ENCODE measurements at regions not wholly inside any gene's neighbourhood (a gene's known extent, or its start where the extent isn't known, plus 50 kb on each side); places are given as distances from the start of the nearest gene placed in this dataset.

DNA sequence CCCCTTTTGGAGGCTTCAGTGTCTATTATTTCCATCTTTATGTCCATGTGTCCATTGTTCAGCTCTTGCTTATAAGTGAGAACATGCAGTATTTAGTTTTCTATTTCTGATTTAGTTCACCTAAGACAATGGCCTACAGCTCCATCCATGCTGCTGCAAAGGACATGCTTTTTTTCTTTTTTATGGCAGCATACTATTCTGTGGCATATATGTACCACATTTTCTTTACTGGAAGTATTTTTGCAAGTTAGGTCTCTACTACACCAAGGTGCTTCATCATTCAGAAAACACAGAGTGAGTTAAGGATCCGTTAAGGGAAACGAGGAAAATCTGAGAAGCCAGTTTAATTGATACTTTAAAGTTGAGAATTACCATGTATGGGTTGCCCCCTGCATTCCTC lies 297.2 kb downstream of the CDCA7 start:
- no peaks in the 10 kb centered on the region for H3K36me3 ChIP-seq (ENCODE audit: control insufficient read depth, insufficient read depth, low read length)
- TF ChIP-seq, protein P1, sequence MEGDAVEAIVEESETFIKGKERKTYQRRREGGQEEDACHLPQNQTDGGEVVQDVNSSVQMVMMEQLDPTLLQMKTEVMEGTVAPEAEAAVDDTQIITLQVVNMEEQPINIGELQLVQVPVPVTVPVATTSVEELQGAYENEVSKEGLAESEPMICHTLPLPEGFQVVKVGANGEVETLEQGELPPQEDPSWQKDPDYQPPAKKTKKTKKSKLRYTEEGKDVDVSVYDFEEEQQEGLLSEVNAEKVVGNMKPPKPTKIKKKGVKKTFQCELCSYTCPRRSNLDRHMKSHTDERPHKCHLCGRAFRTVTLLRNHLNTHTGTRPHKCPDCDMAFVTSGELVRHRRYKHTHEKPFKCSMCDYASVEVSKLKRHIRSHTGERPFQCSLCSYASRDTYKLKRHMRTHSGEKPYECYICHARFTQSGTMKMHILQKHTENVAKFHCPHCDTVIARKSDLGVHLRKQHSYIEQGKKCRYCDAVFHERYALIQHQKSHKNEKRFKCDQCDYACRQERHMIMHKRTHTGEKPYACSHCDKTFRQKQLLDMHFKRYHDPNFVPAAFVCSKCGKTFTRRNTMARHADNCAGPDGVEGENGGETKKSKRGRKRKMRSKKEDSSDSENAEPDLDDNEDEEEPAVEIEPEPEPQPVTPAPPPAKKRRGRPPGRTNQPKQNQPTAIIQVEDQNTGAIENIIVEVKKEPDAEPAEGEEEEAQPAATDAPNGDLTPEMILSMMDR (IDR thresholded peaks at IDR 0.05; ENCODE audit: insufficient read depth, low read length, poor library complexity, severe bottlenecking): no peak
- no peaks in the 10 kb centered on the region; the same call in none of the 2 replicates for H3K27me3 ChIP-seq (replicated peaks; ENCODE audit: control insufficient read depth, insufficient read depth, low read length)
- no peak for DNase-seq (ENCODE audit: extremely low read depth, insufficient read length)
- no peak overlapping the region for H3K4me3 ChIP-seq (replicated peaks; ENCODE audit: low read depth, low read length)

DNA sequence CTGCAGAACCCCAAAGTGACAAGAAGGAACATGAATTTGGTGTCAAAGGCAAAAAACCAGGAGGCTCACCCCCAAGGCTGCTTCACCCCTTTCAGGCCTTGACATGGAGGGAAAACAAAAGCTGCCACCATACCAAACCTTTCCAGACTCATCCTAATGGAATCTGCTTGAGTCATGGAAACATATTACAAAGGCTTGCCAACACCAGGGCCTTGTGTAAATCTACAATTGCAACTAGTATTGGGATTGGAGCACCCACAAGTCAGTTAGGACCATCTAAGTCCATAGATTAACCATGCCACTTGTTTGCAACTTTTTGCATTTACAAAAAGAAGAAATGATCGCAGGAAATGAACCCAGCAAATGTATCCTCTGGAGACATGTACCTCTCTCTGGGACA lies 297.6 kb downstream of the CDCA7 start:
- no peak for DNase-seq (ENCODE audit: extremely low read depth, insufficient read length)
- TF ChIP-seq, protein P1 (IDR thresholded peaks at IDR 0.05; ENCODE audit: insufficient read depth, low read length, poor library complexity, severe bottlenecking): no peak
- Histone ChIP-seq H3K27me3 (replicated peaks; ENCODE audit: control insufficient read depth, insufficient read depth, low read length) (no peaks in the 10 kb centered on the region; the same call in none of the 2 replicates), H3K36me3 (ENCODE audit: control insufficient read depth, insufficient read depth, low read length) (no peaks in the 10 kb centered on the region), H3K4me3 (replicated peaks; ENCODE audit: low read depth, low read length) (no peak overlapping the region)

DNA sequence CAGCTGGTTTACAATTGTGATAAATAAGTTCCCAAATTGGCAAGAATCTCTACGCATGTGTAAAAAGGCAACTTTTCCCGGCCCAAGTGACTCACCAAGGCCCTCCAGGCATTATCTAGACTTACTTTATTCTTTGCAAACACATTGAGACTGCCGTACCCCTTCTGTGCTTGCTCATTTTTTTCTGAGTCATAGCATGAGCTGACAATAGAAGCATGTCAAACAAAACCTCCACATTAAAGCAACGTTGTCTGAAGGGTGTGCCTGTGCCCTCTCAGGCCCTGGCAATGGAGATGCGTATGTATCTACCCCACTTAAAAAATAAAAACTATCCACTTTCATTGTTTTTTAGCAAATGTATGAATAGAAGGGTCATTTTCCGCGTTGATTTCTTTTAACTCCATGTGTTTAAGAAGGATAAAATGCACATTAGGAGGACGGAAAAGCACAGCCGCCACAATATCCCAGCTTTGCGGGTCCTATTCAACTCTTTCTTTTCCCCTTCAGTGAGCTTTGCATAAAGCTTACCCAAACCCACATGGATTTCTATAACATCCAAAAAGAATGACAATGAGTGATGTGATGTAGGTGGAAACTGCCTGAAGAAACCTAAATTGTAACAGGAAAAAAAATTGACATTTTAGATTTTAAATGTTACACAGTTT lies 298.2 kb downstream of the CDCA7 start:
- Histone ChIP-seq H3K36me3 (ENCODE audit: control insufficient read depth, insufficient read depth, low read length) (no peaks in the 10 kb centered on the region), H3K27me3 (replicated peaks; ENCODE audit: control insufficient read depth, insufficient read depth, low read length) (no peaks in the 10 kb centered on the region; the same call in 1 of the 2 replicates), H3K4me3 (replicated peaks; ENCODE audit: low read depth, low read length) (no peak overlapping the region)
- no peak for DNase-seq (ENCODE audit: extremely low read depth, insufficient read length)
- TF ChIP-seq, protein P1 (IDR thresholded peaks at IDR 0.05; ENCODE audit: insufficient read depth, low read length, poor library complexity, severe bottlenecking): no peak

DNA sequence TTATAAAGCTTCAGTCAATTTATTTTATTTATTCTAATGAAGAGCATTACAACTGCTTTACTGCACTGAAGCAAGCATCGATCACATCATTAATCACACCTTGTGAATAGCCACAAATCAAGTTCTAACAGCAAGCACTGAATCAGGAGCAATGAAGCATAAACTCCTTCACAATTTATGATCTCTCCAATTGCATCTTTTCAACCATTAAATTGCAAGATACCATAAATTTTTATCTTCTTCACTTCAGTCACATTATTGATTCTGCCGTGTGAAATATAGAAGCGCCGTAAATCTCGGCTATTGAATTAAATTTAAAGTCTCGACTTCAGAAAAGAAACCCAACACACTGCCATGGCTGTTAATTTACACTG lies 298.7 kb downstream of the CDCA7 start:
- Histone ChIP-seq H3K36me3 (ENCODE audit: control insufficient read depth, insufficient read depth, low read length) (no peaks in the 10 kb centered on the region), H3K4me3 (replicated peaks; ENCODE audit: low read depth, low read length) (no peak overlapping the region), H3K27me3 (replicated peaks; ENCODE audit: control insufficient read depth, insufficient read depth, low read length) (no peaks in the 10 kb centered on the region; the same call in 1 of the 2 replicates)
- TF ChIP-seq, protein P1 (IDR thresholded peaks at IDR 0.05; ENCODE audit: insufficient read depth, low read length, poor library complexity, severe bottlenecking): no peak
- DNase-seq (ENCODE audit: extremely low read depth, insufficient read length): no peak

DNA sequence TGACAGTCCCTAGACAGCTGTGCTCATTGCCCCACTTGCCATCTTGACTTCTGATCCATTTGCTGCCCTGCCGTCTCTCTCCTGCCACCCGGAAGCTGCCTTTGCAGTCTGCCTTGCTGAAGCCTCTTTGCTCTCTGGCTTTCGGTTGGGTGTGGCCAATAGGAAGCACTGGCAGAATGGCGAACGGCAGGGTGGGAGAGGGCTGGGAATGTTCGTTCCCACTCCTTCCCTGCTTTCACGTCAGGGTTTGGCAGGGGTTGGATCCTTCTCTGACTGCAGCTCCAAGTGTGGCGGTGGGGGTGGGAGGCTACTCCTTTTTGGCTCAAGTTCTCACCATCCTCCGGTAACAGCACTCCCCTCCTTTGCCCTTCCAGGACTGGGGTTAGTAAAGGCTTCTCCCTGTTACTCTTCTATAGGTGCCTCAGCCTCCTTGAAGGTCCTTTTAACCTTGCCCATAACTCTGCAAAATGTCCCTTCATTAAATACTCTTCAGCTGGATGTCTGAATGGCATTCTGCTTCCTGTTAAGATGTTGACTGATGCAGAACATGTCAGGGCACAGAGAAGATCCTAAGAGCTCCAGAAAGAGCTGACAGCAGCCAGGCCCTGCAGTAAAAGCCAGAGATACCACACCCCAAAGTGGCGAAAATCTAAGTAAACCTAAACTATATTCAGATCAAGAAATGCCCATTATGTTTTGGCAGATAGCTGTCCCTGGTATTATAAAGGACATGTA lies 299.7 kb downstream of the CDCA7 start:
- Histone ChIP-seq H3K27me3 (replicated peaks; ENCODE audit: control insufficient read depth, insufficient read depth, low read length) (no peaks in the 10 kb centered on the region; the same call in 1 of the 2 replicates), H3K36me3 (ENCODE audit: control insufficient read depth, insufficient read depth, low read length) (no peaks in the 10 kb centered on the region), H3K4me3 (replicated peaks; ENCODE audit: low read depth, low read length) (no peak overlapping the region)
- DNase-seq (ENCODE audit: extremely low read depth, insufficient read length): no peak
- TF ChIP-seq, protein P1 (IDR thresholded peaks at IDR 0.05; ENCODE audit: insufficient read depth, low read length, poor library complexity, severe bottlenecking): no peak

All from GM06990 (cell line).